Fibroblast of gingiva (primary cell): ENCODE measurements at regions not wholly inside any gene's neighbourhood (a gene's known extent, or its start where the extent isn't known, plus 50 kb on each side); places are given as distances from the start of the nearest gene placed in this dataset.

ENCODE experiments used
- DNase-seq: peaks from one replicate; pipeline ENCODE4 v3.0.0-alpha.2; 2011; ENCODE audit warnings: low read depth

DNA sequence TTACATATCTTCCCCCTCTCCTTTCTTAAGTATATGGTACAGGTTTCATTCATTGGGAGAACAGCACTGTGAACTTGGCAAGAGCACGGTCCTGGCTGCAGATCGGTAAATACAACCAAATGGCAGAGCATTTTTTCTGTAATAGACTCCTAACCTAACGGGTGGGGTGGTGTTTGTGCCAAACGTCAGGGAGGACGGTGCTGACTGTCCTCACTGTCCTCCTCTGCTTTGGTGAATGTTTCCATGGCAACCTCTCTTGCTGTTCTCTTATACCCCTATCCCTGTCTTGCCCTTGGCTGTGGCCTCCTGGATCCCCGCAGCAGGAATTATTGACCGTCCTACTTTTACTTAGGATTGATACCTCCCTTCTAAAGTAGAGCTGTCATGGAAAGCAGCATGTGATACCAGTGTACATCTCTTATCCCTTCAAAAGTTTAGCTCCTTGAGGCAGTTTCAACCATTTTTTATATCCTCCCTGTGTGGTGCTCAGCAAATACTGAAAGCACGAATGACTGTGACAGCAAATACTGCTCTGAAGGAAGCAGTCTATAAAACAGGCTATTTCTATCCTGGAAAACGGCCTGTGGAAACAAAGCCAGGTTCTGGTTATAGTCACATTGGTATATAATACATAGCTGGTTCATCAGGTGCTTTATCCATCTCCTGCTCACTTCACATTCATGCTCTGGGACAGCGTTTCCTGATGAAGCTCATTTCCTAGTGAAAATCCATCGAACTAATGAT is 275.4 kb upstream of the C2CD4B start:
- peak; percentile 55 for DNase-seq

DNA sequence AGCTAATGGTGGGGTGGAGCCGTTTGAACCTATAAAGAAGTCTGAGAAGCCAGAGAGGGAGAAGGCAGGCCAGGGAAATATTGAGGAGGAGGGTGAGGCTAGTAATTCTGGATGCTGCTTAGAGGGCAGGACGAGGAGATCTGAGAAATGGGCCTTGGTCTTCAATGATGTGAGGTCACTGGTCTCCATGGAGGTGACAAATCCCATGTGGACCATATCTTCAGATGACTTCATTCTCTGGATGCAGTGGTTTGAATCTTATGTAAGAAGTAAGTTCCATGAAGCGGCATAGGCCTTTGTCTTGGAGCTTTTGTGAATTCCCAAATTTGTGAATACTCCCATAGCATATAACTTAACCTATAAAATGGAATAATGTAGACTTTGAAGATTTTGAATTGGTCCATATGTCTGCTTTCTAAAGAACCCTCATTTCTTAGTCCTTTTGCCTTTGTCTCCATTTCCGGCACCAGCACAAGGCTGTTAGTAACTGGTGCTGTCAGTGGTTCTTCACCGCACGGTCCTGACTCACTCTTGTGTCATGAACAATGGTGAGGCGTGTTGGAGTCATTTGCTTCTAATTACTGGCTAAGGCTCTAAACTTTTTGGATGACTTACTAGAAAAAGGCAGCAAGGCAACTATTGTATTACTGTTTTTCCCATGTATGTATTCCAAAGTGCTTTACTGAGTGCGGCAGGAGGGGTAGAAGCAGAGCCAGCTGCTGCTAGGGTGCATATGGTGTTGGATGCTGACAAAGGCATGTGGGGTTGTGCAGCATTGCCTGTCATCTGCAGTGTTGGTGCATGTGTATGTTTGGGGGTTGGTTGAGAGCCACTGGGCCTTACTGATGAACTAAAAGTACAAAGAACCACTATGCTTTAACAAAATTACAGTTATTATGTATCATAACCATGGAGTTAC is 279.3 kb upstream of the C2CD4B start:
- peak; percentile 93 for DNase-seq

DNA sequence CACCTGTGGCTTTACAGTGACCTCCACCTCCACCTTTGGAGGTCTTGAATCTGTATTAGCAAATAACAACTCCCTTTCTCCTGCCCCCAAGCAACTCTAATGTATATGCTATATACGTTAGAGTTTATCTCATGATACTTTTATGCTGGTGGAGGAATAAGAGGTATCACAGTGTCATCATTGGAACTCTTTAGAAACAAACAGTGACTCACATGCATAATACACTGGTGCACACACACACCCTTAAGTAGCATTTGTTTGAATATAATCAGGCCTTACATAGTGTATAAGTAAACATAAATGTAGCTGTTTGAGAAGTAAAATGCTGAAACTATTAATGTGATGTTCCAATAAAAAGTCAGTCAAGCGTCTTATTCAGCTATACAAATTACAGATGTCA is 280.2 kb upstream of the C2CD4B start:
- no peak for DNase-seq

DNA sequence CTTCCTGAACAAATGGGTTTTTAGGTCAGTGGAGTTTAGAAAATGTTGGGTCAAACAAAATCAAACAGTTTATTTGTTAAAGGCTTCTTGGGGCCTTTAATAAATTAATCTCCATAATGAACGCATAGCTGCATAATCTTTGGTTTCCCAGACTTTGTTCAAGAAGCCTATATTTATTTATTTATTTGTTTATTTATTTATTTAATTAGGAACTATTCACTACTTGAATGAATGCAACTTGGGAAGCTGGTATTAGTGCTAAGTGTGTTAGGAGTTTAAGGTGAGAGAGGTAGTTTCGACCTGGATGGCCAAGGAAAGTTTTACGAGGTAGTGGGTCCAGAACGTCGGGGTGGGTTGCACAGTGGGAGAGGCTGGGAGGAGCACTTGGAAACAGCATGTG is 281.9 kb upstream of the C2CD4B start:
- no peak for DNase-seq

DNA sequence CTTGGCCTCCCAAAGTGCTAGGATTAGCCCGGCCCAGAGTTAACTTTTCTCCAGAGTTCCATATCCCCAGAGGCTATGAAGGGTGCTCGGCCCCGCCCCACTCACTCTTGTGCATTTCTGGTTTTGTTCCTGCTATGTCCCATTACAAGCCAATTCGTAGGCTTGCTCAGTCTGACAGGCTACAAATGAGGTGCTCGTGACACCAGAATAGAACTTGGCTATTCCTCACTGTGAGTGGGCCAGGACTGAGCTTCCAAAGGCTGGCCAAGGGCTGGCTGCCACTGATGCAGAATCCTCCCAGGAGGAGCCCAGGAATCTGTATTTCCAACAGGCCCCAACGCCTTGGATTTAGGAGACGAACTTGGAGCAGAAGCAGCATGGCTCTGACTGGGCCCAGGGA is 282.7 kb upstream of the C2CD4B start:
- DNase-seq: no peak

DNA sequence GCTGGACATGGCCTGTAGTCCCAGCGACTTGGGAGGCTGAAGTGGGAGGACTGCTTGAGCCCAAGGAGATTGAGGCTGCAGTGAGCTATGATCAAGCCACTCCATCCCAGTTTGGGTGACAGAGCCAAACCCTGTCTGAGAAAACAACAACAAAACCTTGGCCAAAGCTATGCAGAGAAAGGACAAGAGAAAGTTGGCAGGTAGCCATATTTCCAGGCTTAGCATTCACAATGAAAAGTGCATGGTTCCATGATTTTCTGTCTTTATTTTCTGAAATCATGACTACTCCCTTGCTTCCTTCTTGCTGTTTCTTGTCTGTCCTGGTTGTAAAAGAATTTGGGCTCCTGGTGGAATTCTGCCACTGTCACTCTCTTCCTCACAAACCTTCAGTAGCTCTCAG is 284.6 kb upstream of the C2CD4B start:
- no peak for DNase-seq

DNA sequence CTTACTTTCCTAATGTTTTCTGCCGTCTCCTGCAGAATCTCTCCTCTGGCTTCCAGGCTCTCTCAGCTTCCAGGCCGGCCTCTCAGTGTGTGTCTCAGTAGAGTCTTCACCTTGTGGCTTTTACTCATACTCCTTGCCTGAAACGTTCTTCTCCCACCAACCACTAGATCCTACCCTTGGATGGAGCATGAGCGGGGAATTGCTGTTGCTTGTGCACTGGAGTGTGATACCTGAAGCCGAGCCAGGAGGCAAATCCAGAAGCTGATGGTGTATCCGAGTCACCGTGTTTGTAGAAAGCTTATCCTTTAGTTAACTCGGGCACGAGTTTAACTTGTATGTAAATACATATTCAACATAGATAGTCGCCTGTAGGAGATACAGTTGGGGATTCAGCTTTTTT is 285.0 kb upstream of the C2CD4B start:
- DNase-seq: no peak

DNA sequence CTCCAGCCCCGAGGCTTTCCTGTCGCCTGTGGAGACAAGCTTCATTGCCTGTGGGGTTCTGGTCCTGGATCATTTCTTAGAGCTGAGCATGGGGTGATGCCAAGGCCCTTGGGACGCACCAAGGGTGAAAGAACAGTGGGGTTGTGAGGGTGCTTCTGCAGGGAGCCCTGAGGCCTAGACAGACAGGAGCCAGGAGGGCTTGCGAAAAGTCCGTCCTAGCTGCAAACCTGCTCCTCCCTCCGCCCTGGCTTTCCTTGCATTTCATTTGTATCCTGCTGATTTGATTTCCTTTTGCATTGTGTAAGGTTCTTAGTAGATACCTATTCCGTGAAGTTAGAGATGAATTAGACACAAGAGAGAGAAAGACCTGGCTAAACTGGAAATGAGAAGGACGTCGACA is 286.9 kb upstream of the C2CD4B start:
- no peak for DNase-seq

DNA sequence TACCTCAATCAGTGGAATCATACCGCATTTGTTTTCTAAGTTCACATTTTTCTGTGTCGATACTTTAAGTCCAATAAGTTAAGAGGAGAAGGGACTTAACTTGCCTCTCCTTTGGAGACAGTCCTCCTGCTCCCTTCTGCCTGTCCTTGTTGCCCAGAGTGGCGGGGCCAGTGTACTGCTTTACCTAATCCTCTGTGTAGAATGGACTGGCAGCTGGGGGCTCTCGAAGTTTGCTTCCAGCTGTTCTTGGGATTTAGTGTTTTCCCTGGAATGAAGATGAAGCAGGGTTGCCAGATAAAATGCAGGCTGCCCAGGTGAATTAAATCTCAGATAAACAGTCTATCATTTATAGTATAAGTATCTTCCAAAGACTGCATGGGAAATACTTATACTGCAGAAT is 287.6 kb upstream of the C2CD4B start:
- no peak for DNase-seq

DNA sequence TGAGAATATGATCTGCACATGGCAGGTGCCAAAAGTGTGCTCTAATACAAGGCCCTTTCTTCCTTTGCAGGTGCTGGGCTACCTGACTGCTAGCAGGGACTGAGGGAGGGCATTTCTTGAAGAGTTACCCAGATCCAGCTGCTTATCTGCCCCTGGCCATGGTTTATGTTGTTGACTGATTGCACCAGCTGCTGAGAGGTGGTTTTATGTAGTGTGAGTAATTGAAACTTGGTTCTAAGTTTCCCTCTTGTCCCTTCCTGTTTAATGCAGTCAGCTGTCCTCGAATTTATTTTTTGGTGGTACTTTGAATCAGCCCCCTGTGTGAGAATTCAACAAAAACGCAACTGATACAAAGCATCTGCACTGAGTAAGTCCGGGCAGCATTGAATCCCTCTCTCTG is 288.3 kb upstream of the C2CD4B start:
- no peak for DNase-seq

DNA sequence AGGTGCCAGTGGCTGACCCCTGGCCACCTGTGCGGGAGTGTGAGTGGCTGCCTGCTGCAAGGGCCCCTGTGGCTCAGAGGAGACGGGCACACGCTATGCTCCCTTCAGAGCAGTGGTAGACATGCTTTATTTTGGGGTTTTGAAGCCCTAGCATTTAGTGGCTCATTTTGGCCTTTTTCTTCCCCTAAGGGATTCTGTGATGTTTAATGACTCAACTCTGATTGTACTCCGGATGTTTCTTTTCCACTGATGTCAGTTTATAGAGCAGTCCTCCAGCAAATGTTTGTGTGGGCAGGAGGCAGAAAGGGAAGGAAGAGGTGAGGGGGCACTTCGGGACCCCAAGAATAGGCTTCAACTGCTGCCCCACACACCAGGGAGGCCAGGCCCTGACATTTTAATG is 288.9 kb upstream of the C2CD4B start:
- no peak for DNase-seq

DNA sequence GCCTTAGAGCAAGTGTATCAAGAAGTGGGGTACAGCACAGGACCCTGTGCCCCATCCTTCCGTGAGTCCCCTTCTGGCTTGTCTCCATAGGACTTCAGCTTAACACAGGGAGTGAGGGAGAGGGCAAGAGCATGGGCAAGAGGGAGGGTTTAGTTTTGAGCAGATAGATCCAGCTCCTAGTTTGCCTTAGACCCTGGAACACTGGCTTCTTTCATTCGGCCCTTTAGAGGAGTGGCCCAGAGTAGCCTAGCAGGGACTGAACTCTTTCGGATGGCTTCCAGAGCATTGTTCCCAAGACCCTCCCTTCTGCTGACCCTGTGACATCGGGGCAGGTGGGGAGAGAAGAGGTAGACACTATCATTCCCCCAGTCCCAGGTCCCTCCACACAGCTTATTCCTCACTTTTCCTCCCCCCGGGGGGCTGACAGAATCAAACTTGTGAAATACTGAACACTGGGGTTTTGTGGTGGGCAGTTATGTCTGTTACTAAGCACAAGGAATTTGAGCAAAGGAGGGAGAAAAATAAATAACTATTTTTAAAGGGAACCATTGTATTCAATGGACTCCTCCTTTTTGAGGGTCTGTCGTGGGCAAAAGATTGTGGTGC is 289.6 kb upstream of the C2CD4B start:
- DNase-seq: no peak

DNA sequence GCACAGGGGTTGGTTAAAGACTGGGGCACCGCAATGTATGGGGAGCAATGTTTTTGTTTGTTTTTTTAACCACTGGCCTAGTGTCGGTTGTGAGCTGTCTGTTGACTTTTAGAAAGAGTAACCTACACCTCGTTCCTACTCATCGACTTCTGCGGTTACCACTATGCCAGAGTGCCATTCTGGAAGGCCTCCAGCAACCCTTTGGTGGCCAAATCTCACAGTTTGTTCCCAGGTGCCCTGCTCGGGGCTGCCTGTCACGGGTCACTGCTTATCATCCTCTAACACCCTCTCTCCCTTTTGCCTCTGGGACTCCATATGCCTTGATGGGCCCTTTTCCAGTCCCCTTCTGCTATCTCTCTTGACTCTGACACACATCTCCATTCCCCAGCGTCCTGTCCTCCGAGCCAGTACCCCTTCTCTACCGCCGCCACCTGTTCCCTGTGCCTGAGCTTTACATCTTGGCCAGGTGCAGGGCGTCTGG is 290.4 kb upstream of the C2CD4B start:
- DNase-seq: no peak

DNA sequence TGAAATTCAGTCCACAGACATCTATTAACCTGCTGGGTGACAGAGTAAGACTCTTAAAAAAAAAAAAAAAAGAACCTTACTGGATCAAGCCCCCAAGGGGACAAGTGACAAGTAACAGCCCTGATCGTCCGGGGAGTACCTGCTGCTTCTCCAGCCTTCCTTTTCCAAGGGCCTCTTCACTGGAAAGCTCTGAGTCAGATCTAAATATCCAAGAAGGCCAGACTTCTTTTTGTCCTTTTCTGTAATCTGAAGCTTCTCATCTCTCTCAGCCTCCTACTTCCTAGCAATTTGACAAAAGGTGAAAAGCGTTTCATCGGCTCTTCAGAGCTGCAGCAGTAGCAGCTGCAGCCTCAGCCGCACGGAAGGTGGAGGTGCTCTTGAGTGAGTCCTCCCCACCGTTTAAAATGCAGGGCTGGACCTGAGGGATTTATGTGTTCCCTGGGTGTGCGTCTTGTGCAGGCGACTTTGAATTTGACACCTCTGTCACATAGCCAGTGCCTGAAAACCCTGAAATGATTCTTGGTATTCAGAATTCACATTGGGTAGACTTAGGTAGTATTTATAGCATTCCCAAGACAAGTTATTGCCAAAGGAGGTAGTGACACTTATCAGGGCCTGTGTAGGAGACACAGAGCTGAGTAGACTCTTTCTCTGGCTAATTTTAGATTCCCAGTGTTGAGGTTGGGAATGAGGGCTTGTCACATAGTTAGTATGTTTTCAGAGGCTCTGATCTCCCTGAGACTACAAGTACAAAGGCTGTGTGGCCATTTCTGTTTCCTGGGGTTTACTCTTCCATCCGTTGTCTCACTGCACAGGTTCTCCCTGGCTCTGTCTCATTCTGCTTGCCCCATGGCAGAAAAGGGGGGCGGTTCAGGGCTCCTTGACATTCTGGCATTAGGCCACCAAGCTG is 291.2 kb upstream of the C2CD4B start:
- no peak for DNase-seq

DNA sequence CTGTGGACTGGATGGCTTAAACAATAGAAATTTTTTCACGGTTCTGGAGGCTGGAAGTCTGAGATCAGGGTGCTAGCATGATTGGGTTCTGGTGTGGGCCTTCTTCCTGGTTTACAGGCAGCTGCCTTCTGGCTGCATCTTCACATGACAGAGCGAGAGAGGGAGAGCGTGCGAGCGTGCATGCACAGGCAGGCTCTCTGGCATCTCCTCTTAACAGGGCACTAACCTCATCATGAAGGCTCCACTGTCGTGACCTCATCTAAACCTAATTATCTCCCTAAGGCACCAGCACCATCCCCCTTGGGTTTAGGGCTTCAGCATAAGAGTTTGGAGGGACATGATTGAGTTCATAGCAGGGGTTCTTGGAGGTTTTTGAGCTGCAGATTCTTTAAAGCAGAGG is 292.0 kb upstream of the C2CD4B start:
- DNase-seq: no peak

DNA sequence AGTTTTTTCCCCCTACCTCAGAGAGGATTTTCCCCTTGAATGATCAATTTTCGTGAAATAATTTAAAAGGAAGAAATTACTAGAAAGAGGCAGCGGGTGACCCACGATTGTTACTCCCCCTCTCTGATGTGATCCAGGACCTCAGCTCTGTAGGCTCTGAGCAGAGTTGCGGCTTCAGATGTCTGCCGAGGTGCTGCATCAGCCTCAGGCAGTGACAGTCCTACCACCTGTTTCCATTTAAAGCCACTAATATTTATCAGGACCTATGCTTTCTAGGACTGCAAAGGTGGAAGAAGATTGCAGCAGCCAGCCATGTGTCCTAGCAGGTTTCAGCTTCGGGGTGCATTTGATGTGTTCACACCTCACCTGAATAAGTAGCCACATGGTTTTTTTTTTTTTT is 294.8 kb upstream of the C2CD4B start:
- no peak for DNase-seq

DNA sequence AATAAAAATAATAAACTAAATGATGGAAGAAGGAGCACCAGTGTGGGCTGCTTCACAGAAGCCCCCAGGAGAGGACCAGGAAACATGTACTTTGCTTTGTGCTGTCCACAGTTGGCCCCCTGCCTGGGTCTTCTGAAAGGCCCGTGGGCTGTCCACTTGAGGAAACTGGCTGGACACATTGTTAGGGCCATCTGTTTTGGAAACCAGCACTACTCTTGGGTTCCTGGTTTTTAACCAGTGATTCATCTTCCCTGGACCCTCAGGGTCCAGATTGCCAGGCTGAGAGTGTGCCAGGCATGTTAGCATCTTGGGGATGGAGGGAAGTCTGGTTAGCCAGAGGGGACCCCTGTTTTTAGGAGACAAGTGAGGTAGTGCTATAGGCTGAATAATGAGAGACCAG is 297.2 kb upstream of the C2CD4B start:
- no peak for DNase-seq

DNA sequence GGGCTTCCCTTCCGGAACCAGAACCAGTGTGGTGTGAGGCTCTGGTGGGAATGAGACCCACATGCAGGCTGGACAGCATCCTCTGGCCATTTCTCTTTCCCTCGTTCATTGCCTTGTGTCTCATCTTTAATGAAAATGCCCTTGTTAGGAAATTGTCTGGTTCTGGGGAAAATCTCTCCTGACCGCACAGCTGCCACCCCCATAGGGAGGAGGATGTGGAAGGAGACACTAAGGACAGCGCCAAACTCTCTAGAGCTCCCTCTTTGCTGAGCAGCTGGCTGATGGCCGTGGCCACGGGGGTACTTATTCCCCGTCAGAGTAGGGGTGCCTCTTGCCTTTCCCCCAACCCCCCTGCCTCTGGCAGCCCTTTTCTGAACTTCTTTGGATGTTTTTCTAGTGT is 297.6 kb upstream of the C2CD4B start:
- no peak for DNase-seq

DNA sequence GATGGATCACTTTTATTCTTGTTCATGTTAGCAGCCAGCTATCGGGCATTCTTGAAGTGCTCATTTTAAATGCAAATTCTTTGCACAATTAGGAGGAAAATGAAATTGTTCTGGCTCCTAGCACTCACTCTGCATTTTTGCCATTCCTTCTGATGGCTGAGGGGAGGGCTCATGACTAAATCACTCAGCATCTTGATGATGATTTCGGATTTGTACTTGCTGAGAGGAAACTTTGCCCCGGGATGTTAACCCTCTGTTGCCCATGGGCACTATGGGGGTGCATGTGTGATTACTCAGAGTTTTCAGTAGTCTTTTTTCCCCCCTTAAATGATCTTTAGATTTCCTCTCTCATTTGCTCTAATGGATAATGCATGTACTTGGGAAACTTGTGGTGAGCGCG is 299.6 kb upstream of the C2CD4B start:
- DNase-seq: peak; percentile 45

DNA sequence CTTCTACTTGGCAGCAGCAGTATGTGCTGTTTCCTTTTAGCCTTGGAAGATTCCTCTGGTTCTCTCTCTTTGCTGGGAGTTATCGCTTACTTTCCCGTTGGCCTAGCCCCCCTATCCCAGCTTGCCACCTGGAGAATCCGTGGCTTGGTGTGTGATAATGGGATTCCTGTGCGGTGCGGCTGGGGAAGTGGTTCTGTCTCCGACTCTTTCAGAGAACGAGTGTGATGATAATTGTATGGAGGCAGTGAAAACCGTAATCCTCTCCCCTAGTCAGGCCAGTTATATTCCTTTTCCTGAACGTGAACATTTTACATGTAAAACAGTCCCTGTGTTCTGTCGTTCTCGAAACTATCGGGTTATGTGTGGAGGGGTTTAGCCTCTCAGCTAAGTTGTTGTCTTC is 300.1 kb upstream of the C2CD4B start:
- no peak for DNase-seq

DNA sequence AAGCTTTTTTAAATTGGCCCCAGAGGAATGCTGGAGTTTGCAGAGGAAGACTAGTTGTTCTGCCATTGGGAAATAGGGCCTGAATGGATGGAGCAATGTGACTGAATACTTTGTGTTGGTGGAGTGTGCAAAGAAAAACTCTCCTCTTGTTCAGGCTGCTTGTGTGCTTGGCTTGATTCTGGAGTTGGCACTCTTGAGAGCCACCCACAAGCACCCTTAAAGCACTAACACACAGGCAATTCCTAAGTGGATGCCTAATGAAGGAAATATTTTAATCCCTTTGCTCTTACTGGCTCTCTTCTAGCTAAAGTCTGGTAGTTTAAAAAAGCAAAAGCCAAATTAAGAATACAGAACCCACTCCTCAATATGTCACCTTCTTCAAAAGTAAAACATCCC is 304.4 kb upstream of the C2CD4B start:
- DNase-seq: peak; percentile 64
